H1 (cell line): ENCODE measurements at regions not wholly inside any gene's neighbourhood (a gene's known extent, or its start where the extent isn't known, plus 50 kb on each side); places are given as distances from the start of the nearest gene placed in this dataset.

Experiments used
- CREB1 ChIP-seq: IDR thresholded peaks from 2 replicates; pipeline ENCODE4 v1.6.1; 2012; ENCODE audit warnings: inconsistent platforms
- EGR1 ChIP-seq: IDR thresholded peaks from 2 replicates; pipeline ENCODE4 v1.6.1; 2011; ENCODE audit warnings: low read depth, low read length, borderline replicate concordance
- SRF ChIP-seq: IDR thresholded peaks from 2 replicates; pipeline ENCODE4 v1.6.1; 2011; ENCODE audit warnings: mild to moderate bottlenecking, low read depth, low read length, moderate library complexity
- TAF7 ChIP-seq: optimal IDR thresholded peaks from 2 replicates; pipeline ENCODE3; 2011; ENCODE audit warnings: low read depth, mild to moderate bottlenecking, inconsistent platforms, low read length, moderate library complexity, borderline replicate concordance
- TF ChIP-seq, protein P1 (sequence below): fragments of 300-600 bp; sonication (generic); IDR thresholded peaks from 2 replicates; pipeline ENCODE4 v1.7.1; 2012; ENCODE audit warnings: low read length, moderate library complexity, mild to moderate bottlenecking, inconsistent platforms; ENCODE audit not compliant: insufficient replicate concordance

GRCh38 chr9:105151686-105151995, 92.8 kb upstream of the SLC44A1 start (continued):
- TF ChIP-seq, protein P1, sequence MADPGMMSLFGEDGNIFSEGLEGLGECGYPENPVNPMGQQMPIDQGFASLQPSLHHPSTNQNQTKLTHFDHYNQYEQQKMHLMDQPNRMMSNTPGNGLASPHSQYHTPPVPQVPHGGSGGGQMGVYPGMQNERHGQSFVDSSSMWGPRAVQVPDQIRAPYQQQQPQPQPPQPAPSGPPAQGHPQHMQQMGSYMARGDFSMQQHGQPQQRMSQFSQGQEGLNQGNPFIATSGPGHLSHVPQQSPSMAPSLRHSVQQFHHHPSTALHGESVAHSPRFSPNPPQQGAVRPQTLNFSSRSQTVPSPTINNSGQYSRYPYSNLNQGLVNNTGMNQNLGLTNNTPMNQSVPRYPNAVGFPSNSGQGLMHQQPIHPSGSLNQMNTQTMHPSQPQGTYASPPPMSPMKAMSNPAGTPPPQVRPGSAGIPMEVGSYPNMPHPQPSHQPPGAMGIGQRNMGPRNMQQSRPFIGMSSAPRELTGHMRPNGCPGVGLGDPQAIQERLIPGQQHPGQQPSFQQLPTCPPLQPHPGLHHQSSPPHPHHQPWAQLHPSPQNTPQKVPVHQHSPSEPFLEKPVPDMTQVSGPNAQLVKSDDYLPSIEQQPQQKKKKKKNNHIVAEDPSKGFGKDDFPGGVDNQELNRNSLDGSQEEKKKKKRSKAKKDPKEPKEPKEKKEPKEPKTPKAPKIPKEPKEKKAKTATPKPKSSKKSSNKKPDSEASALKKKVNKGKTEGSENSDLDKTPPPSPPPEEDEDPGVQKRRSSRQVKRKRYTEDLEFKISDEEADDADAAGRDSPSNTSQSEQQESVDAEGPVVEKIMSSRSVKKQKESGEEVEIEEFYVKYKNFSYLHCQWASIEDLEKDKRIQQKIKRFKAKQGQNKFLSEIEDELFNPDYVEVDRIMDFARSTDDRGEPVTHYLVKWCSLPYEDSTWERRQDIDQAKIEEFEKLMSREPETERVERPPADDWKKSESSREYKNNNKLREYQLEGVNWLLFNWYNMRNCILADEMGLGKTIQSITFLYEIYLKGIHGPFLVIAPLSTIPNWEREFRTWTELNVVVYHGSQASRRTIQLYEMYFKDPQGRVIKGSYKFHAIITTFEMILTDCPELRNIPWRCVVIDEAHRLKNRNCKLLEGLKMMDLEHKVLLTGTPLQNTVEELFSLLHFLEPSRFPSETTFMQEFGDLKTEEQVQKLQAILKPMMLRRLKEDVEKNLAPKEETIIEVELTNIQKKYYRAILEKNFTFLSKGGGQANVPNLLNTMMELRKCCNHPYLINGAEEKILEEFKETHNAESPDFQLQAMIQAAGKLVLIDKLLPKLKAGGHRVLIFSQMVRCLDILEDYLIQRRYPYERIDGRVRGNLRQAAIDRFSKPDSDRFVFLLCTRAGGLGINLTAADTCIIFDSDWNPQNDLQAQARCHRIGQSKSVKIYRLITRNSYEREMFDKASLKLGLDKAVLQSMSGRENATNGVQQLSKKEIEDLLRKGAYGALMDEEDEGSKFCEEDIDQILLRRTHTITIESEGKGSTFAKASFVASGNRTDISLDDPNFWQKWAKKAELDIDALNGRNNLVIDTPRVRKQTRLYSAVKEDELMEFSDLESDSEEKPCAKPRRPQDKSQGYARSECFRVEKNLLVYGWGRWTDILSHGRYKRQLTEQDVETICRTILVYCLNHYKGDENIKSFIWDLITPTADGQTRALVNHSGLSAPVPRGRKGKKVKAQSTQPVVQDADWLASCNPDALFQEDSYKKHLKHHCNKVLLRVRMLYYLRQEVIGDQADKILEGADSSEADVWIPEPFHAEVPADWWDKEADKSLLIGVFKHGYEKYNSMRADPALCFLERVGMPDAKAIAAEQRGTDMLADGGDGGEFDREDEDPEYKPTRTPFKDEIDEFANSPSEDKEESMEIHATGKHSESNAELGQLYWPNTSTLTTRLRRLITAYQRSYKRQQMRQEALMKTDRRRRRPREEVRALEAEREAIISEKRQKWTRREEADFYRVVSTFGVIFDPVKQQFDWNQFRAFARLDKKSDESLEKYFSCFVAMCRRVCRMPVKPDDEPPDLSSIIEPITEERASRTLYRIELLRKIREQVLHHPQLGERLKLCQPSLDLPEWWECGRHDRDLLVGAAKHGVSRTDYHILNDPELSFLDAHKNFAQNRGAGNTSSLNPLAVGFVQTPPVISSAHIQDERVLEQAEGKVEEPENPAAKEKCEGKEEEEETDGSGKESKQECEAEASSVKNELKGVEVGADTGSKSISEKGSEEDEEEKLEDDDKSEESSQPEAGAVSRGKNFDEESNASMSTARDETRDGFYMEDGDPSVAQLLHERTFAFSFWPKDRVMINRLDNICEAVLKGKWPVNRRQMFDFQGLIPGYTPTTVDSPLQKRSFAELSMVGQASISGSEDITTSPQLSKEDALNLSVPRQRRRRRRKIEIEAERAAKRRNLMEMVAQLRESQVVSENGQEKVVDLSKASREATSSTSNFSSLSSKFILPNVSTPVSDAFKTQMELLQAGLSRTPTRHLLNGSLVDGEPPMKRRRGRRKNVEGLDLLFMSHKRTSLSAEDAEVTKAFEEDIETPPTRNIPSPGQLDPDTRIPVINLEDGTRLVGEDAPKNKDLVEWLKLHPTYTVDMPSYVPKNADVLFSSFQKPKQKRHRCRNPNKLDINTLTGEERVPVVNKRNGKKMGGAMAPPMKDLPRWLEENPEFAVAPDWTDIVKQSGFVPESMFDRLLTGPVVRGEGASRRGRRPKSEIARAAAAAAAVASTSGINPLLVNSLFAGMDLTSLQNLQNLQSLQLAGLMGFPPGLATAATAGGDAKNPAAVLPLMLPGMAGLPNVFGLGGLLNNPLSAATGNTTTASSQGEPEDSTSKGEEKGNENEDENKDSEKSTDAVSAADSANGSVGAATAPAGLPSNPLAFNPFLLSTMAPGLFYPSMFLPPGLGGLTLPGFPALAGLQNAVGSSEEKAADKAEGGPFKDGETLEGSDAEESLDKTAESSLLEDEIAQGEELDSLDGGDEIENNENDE: no peak
- no peak for TF ChIP-seq SRF
- no peak for TF ChIP-seq TAF7
- no peak for TF ChIP-seq EGR1
- no peak for TF ChIP-seq CREB1
